HL-60 (cell line): ENCODE measurements at regions not wholly inside any gene's neighbourhood (a gene's known extent, or its start where the extent isn't known, plus 50 kb on each side); places are given as distances from the start of the nearest gene placed in this dataset.

Experiments used
- DNase-seq, 2 experiments: peaks; one replicate each; pipeline ENCODE4 v3.0.0-alpha.2; 2010 to 2020; ENCODE audit warnings: low read depth in 1 of 2, low spot score in 1 of 2
- H3K27ac ChIP-seq: fragments of 250-450 bp; sonication (Bioruptor Pico); replicated peaks from 2 replicates; pipeline ENCODE4 v1.5.1; 2020; ENCODE audit warnings: mild to moderate bottlenecking, moderate library complexity
- H3K27me3 ChIP-seq: fragments of 250-450 bp; sonication (Bioruptor Pico); 2 replicates; pipeline ENCODE4 v1.5.1; 2021; ENCODE audit warnings: mild to moderate bottlenecking, moderate library complexity; ENCODE audit not compliant: insufficient read depth, poor library complexity, severe bottlenecking
- H3K4me3 ChIP-seq: replicated peaks from 2 replicates; pipeline ENCODE4 v1.5.1; 2011; ENCODE audit warnings: mild to moderate bottlenecking, control low read depth, low read length; ENCODE audit not compliant: insufficient read depth
- GABPA ChIP-seq: IDR thresholded peaks from 2 replicates; pipeline ENCODE4 v1.6.1; 2012; ENCODE audit warnings: low read depth
- POLR2AphosphoS5 ChIP-seq: IDR thresholded peaks from 2 replicates; pipeline ENCODE4 v1.6.1; 2012; ENCODE audit warnings: low read depth
- SPI1 ChIP-seq: IDR thresholded peaks from 2 replicates; pipeline ENCODE4 v1.6.1; 2012; ENCODE audit warnings: low read depth, mild to moderate bottlenecking, borderline replicate concordance
- TF ChIP-seq, protein P1 (sequence below): IDR thresholded peaks from 2 replicates; pipeline ENCODE4 v1.6.1; 2012; ENCODE audit warnings: low read depth; ENCODE audit not compliant: insufficient replicate concordance

DNA sequence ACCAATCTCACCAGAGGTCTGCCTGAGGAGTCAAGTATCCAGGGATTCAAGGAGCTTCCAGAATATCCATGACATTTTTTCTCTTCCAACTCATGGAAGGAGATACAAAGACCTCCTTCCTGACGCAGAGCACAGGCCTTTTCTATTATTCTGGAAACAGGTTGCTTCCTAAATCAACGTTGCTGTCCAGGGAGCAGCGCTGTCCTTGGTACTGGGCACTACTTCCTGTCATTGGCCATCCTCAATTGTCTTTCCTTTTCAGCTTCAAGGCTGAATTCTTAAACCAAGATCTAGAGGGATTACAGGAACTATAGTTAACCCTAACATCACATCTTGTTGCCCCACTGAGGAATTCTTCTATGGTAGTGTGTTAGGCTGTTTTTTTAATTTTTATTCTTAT is 50.4 kb upstream of the TBC1D21 start:
- TF ChIP-seq SPI1 = no peak
- TF ChIP-seq GABPA = no peak
- no peak for TF ChIP-seq POLR2AphosphoS5
- TF ChIP-seq, protein P1, sequence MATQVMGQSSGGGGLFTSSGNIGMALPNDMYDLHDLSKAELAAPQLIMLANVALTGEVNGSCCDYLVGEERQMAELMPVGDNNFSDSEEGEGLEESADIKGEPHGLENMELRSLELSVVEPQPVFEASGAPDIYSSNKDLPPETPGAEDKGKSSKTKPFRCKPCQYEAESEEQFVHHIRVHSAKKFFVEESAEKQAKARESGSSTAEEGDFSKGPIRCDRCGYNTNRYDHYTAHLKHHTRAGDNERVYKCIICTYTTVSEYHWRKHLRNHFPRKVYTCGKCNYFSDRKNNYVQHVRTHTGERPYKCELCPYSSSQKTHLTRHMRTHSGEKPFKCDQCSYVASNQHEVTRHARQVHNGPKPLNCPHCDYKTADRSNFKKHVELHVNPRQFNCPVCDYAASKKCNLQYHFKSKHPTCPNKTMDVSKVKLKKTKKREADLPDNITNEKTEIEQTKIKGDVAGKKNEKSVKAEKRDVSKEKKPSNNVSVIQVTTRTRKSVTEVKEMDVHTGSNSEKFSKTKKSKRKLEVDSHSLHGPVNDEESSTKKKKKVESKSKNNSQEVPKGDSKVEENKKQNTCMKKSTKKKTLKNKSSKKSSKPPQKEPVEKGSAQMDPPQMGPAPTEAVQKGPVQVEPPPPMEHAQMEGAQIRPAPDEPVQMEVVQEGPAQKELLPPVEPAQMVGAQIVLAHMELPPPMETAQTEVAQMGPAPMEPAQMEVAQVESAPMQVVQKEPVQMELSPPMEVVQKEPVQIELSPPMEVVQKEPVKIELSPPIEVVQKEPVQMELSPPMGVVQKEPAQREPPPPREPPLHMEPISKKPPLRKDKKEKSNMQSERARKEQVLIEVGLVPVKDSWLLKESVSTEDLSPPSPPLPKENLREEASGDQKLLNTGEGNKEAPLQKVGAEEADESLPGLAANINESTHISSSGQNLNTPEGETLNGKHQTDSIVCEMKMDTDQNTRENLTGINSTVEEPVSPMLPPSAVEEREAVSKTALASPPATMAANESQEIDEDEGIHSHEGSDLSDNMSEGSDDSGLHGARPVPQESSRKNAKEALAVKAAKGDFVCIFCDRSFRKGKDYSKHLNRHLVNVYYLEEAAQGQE = peak; percentile 96
- Histone ChIP-seq H3K27ac (no peak overlapping the region), H3K27me3 (no peaks in the 10 kb centered on the region), H3K4me3 (no peak overlapping the region)
- no peak for DNase-seq
